Suprapubic skin (tissue), 4 donors: ENCODE measurements at regions not wholly inside any gene's neighbourhood (a gene's known extent, or its start where the extent isn't known, plus 50 kb on each side); places are given as distances from the start of the nearest gene placed in this dataset.

ENCODE experiments used
- DNase-seq, 2 donors: peaks; one replicate each; pipeline ENCODE4 v3.0.0-alpha.2; 2019; ENCODE audit warnings: low spot score in 2 of 2
- H3K27ac ChIP-seq: fragments of 200-600 bp; sonication (generic); one replicate; pipeline ENCODE4 v1.5.1; 2019
- H3K27me3 ChIP-seq: fragments of 200-600 bp; sonication (generic); one replicate; pipeline ENCODE4 v1.5.1; 2019
- H3K36me3 ChIP-seq: fragments of 200-600 bp; sonication (generic); one replicate; pipeline ENCODE4 v1.5.1; 2019
- H3K4me1 ChIP-seq: fragments of 200-600 bp; sonication (generic); one replicate; pipeline ENCODE4 v1.5.1; 2019
- H3K4me3 ChIP-seq: fragments of 200-600 bp; sonication (generic); one replicate; pipeline ENCODE4 v1.5.1; 2019; ENCODE audit warnings: mild to moderate bottlenecking
- H3K9me3 ChIP-seq: fragments of 200-600 bp; sonication (generic); one replicate; pipeline ENCODE4 v1.5.1; 2019
- EP300 ChIP-seq: sonication (generic); formaldehyde crosslinking; IDR thresholded peaks from one replicate; pipeline ENCODE4 v1.6.1; 2017; ENCODE audit warnings: antibody characterized with exemption
- POLR2A ChIP-seq, 2 donors: fragments of 450-650 bp; IDR thresholded peaks; one replicate each; pipeline ENCODE4 v1.6.1; 2017; ENCODE audit warnings: antibody characterized with exemption in 2 of 2, mild to moderate bottlenecking in 2 of 2, moderate library complexity in 2 of 2
- POLR2AphosphoS5 ChIP-seq, 3 donors: sonication (generic); formaldehyde crosslinking; IDR thresholded peaks; one replicate each; pipeline ENCODE4 v1.6.1; 2017; ENCODE audit warnings: antibody characterized with exemption in 3 of 3
- WGBS: methylation state at CpG from one replicate; pipeline ENCODE4 v1.1.5; 2018; 5-methylcytosine and 5-hydroxymethylcytosine counted together
- TF ChIP-seq, protein P1 (sequence below), 2 donors: fragments of 200-600 bp in 1 of 2; fragments of 450-650 bp in 1 of 2; sonication (generic) in 1 of 2; IDR thresholded peaks; one replicate each; pipeline ENCODE4 v1.5.1; 2016 to 2019; ENCODE audit warnings: antibody characterized with exemption in 2 of 2, mild to moderate bottlenecking in 1 of 2, moderate library complexity in 1 of 2

DNA sequence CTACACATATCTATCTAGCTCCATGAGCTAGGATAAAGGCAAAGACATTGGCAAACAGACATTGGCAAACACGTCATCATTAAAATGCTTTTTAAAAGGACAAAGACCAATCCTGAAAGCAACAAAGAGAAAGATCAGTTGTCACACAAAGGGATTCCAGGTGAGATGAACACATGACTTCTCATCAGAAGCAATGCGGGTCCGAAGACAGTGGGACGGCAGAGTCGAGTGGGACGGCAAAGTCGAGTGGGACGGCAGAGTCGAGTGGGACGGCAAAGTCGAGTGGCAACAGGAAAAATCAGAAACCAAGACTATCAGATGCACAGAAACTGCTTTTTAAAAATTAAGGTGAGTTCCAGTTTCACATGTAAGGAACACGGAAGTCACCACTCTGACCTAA lies 609.5 kb downstream of the BRD1 start:
- H3K4me3 ChIP-seq: no peak overlapping the region
- DNase-seq: peak in 1 of 2 donors; percentile 44
- peaks cover 4% of the 10 kb centered on the region for H3K27me3 ChIP-seq
- 92% methylated on average over 12 of the region's 12 CpGs for WGBS
- no peaks in the 10 kb centered on the region for H3K4me1 ChIP-seq
- H3K36me3 ChIP-seq: no peaks in the 10 kb centered on the region
- H3K9me3 ChIP-seq: no peaks in the 10 kb centered on the region
- TF ChIP-seq POLR2AphosphoS5 (IDR thresholded peaks at IDR 0.05) (no peak), EP300 (no peak), POLR2A (IDR thresholded peaks at IDR 0.05) (no peak)
- TF ChIP-seq, protein P1, sequence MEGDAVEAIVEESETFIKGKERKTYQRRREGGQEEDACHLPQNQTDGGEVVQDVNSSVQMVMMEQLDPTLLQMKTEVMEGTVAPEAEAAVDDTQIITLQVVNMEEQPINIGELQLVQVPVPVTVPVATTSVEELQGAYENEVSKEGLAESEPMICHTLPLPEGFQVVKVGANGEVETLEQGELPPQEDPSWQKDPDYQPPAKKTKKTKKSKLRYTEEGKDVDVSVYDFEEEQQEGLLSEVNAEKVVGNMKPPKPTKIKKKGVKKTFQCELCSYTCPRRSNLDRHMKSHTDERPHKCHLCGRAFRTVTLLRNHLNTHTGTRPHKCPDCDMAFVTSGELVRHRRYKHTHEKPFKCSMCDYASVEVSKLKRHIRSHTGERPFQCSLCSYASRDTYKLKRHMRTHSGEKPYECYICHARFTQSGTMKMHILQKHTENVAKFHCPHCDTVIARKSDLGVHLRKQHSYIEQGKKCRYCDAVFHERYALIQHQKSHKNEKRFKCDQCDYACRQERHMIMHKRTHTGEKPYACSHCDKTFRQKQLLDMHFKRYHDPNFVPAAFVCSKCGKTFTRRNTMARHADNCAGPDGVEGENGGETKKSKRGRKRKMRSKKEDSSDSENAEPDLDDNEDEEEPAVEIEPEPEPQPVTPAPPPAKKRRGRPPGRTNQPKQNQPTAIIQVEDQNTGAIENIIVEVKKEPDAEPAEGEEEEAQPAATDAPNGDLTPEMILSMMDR (IDR thresholded peaks at IDR 0.05): no peak
- no peak overlapping the region for H3K27ac ChIP-seq

DNA sequence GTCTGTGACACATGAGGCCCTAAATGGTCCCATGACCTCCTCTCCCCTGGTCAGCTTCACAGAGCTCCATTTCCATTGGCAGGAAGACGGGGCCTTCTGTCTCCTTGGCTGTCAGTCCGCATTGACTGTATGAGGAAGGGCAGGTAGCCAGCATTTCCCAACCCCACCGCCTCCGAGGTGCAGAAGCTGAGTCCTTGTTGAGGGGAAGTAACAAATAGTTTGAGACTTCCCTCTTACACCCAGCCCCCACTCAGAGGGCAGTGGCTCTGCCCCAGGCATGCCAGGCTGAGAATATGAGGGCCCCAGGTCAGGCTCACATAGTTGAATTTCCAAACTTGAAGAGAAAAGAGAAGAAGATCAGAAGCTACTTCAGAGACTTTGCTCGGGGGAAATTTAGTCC lies 611.1 kb downstream of the BRD1 start:
- H3K4me3 ChIP-seq: no peak overlapping the region
- H3K36me3 ChIP-seq: no peaks in the 10 kb centered on the region
- peaks cover 7% of the 10 kb centered on the region for H3K27me3 ChIP-seq
- peak; percentile 25 to 28 for DNase-seq
- no peaks in the 10 kb centered on the region for H3K9me3 ChIP-seq
- TF ChIP-seq EP300: no peak
- TF ChIP-seq POLR2AphosphoS5 (IDR thresholded peaks at IDR 0.05): no peak
- TF ChIP-seq, protein P1 (IDR thresholded peaks at IDR 0.05): no peak
- TF ChIP-seq POLR2A (IDR thresholded peaks at IDR 0.05): no peak
- H3K4me1 ChIP-seq: no peaks in the 10 kb centered on the region
- 64% methylated on average over 5 of the region's 5 CpGs for WGBS
- no peak overlapping the region for H3K27ac ChIP-seq

DNA sequence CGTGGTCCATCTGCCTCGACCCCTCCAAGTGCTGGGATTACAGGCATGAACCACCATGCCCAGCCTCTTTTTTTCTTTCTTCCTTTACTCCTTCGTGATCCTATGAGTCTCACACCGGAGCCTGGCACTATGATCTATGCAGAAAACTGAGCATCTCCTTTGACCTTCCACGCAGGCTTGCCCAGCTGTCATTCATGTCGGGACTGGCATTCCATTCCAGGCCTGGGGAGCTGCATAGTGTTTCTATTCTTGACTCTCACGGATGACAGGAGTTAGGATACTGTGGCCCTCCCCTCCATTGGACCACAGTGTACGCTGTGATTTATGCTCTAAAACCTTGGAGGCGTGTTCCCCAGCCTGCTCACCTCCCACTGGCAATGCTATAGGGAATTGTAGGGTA lies 611.8 kb downstream of the BRD1 start:
- TF ChIP-seq EP300: no peak
- TF ChIP-seq POLR2AphosphoS5 (IDR thresholded peaks at IDR 0.05): no peak
- TF ChIP-seq POLR2A (IDR thresholded peaks at IDR 0.05): no peak
- TF ChIP-seq, protein P1 (IDR thresholded peaks at IDR 0.05): no peak
- H3K27me3 ChIP-seq: peaks cover 7% of the 10 kb centered on the region
- DNase-seq: peak; percentile 18 to 55
- no peaks in the 10 kb centered on the region for H3K9me3 ChIP-seq
- no peak overlapping the region for H3K27ac ChIP-seq
- no peaks in the 10 kb centered on the region for H3K36me3 ChIP-seq
- H3K4me3 ChIP-seq: no peak overlapping the region
- 85% methylated on average over 9 of the region's 9 CpGs for WGBS
- no peaks in the 10 kb centered on the region for H3K4me1 ChIP-seq

DNA sequence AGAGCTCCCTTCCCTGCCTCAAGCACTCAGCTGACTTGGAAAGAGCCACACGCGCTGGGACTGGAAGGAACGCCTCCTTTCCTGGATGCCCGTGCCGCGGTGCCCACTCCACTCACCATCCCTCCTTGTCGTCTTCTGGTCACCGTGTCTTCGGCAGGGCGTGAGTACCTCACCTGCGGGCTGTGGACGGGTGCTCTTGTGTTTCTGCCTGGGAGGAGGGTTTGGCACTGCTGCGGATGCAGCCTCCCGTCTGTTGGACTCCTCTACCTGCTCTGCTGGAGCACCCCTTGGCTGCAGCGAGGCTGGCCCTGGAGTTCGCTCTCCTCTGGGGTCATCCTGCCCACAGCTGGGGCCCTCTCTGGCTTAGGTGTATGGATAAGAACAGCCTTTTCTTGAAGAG lies 612.7 kb downstream of the BRD1 start:
- TF ChIP-seq POLR2A (IDR thresholded peaks at IDR 0.05): no peak
- no peak for TF ChIP-seq EP300
- TF ChIP-seq, protein P1 (IDR thresholded peaks at IDR 0.05): no peak
- no peak for TF ChIP-seq POLR2AphosphoS5 (IDR thresholded peaks at IDR 0.05)
- Histone ChIP-seq H3K36me3 (no peaks in the 10 kb centered on the region), H3K4me3 (no peak overlapping the region), H3K9me3 (no peaks in the 10 kb centered on the region), H3K27ac (no peak overlapping the region), H3K27me3 (peaks cover 7% of the 10 kb centered on the region), H3K4me1 (no peaks in the 10 kb centered on the region)
- DNase-seq: peak; percentile 21 to 67
- whole genome bisulfite sequencing: 91% methylated on average over 14 of the region's 16 CpGs

DNA sequence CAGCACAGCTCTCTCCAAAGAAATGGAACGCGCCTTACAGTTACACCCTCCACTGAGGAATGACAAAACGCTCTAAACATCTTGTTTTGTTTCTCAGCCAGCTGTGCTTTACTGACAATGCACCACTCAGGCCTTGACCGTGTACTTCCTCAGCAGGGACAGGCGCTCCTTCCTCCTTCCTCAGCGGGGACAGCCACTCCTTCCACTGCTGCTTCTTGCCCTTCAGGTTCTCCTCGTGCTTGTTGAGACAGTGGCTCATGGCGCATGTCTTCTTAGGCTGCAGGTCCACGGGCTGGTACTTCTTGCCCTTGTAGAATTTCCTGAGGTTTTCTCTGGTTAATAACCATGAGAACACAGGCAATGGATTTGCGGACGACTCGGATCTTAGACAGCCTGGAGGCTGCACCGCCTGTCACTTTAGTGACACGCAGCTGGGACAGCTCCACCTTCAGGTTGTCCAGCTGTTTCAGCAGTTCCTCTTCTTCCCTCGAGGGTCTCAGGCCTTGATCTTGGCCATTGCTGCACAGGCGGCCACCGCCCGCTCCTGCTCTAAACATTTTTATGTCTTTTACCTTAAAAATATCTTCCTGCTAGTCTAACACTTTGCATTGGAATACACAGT lies 613.8 kb downstream of the BRD1 start:
- no peaks in the 10 kb centered on the region for H3K9me3 ChIP-seq
- 68% methylated on average over 18 of the region's 18 CpGs for WGBS

More for the DNA sequence above, 613.8 kb downstream of the BRD1 start:
- Histone ChIP-seq H3K4me3 (no peak overlapping the region), H3K27ac (no peak overlapping the region), H3K27me3 (peaks cover 11% of the 10 kb centered on the region), H3K36me3 (no peaks in the 10 kb centered on the region), H3K4me1 (no peaks in the 10 kb centered on the region)
- TF ChIP-seq, protein P1 (IDR thresholded peaks at IDR 0.05): no peak
- TF ChIP-seq POLR2AphosphoS5 (IDR thresholded peaks at IDR 0.05) (no peak), POLR2A (IDR thresholded peaks at IDR 0.05) (no peak), EP300 (no peak)
- DNase-seq: no peak
